BE2C (cell line): ENCODE measurements at regions not wholly inside any gene's neighbourhood (a gene's known extent, or its start where the extent isn't known, plus 50 kb on each side); places are given as distances from the start of the nearest gene placed in this dataset.

Experiments used
- DNase-seq: peaks from one replicate; pipeline ENCODE4 v3.0.0-alpha.2; 2020
- H3K27me3 ChIP-seq: fragments of 250-450 bp; sonication (Bioruptor Pico); 2 replicates; pipeline ENCODE4 v1.5.1; 2020; ENCODE audit warnings: mild to moderate bottlenecking
- H3K36me3 ChIP-seq: fragments of 250-450 bp; sonication (Bioruptor Pico); 2 replicates; pipeline ENCODE4 v1.5.1; 2020; ENCODE audit warnings: mild to moderate bottlenecking
- H3K4me1 ChIP-seq: fragments of 250-450 bp; sonication (Bioruptor Pico); 2 replicates; pipeline ENCODE4 v1.5.1; 2020
- H3K4me3 ChIP-seq: 2 replicates; pipeline ENCODE4 v1.5.1; 2011; ENCODE audit warnings: low read depth, low read length
- H3K9me3 ChIP-seq: fragments of 250-450 bp; sonication (Bioruptor Pico); 2 replicates; pipeline ENCODE4 v1.5.1; 2020
- TF ChIP-seq, protein P1 (sequence below): IDR thresholded peaks from 2 replicates; pipeline ENCODE4 v1.5.1; 2012; ENCODE audit warnings: mild to moderate bottlenecking, low read depth, low read length

- Histone ChIP-seq H3K9me3 (no peaks in the 10 kb centered on the region), H3K36me3 (no peaks in the 10 kb centered on the region), H3K4me1 (no peaks in the 10 kb centered on the region), H3K27me3 (no peaks in the 10 kb centered on the region), H3K4me3 (no peak overlapping the region)
- DNase-seq: no peak
- TF ChIP-seq, protein P1, sequence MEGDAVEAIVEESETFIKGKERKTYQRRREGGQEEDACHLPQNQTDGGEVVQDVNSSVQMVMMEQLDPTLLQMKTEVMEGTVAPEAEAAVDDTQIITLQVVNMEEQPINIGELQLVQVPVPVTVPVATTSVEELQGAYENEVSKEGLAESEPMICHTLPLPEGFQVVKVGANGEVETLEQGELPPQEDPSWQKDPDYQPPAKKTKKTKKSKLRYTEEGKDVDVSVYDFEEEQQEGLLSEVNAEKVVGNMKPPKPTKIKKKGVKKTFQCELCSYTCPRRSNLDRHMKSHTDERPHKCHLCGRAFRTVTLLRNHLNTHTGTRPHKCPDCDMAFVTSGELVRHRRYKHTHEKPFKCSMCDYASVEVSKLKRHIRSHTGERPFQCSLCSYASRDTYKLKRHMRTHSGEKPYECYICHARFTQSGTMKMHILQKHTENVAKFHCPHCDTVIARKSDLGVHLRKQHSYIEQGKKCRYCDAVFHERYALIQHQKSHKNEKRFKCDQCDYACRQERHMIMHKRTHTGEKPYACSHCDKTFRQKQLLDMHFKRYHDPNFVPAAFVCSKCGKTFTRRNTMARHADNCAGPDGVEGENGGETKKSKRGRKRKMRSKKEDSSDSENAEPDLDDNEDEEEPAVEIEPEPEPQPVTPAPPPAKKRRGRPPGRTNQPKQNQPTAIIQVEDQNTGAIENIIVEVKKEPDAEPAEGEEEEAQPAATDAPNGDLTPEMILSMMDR: no peak
Observed at GRCh38 chr3:31016196-31016595, 121.7 kb upstream of the GADL1 start.

DNA sequence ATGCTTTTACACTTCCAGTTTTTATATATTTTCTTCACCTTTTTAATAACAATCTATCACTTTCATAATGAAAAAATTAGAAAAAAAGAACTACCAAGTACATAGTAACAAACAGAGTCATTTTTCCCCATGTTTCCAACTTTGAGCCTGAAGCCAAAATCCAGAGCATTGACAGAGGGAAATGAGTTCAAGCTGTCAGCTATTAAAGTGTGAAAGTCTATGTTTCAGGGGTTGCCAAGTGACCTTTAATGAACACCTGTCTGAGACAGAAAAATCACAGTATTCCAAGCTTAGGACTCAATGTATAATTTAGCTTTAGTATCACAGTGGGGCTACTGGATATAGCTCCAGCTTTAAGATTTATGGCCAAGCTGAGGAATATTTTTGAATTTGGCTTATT is 128.3 kb upstream of the GADL1 start:
- Histone ChIP-seq H3K27me3 (no peaks in the 10 kb centered on the region), H3K36me3 (no peaks in the 10 kb centered on the region), H3K4me3 (no peak overlapping the region), H3K4me1 (no peaks in the 10 kb centered on the region), H3K9me3 (no peaks in the 10 kb centered on the region)
- TF ChIP-seq, protein P1: no peak
- DNase-seq: no peak

DNA sequence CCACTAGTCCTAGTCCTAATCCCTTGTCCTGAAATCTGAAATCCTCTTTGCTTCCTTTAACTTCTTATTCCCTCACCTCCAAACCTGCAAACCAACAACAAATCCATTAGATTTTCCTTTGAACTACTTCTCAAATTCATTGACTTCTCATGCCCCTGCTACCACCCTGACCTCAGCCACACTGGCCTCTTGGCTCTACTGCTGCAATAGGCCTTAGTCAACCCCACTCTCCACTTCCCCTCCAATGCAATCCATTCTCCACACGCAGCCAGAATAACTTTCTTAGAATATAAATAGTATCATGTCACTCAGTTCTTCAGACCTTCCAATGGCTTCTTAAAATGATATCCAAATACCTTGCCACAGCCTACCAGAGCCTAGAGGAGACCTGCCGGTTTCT is 131.1 kb upstream of the GADL1 start:
- Histone ChIP-seq H3K27me3 (no peaks in the 10 kb centered on the region), H3K4me3 (no peak overlapping the region), H3K9me3 (no peaks in the 10 kb centered on the region), H3K4me1 (no peaks in the 10 kb centered on the region), H3K36me3 (no peaks in the 10 kb centered on the region)
- TF ChIP-seq, protein P1: no peak
- DNase-seq: no peak

DNA sequence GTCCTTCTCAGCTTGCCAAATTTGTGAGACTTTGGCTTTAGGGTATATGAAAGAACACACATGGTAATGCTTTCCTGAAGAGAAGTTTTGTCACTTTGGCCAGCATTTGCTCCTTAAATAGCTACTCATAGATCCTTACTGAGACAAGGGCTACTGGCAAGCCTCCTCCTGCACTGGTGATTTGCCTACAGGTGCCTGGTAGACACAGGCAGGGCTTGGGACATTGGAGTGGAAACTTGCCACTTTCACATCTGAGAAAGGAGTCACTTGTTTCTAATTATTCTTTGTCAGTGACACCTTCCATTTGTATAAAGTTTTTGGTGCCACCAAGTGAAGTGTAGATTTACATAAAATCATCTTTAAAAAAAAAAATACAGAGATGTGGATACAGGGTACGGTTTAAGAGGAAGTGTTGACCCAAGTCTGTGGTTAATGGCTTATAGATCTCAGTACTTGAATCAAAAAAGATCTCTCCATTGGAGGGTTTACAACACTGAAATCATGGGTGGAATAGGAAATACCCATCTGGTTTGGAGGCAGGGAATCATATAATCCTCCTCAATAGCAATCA is 132.8 kb upstream of the GADL1 start:
- Histone ChIP-seq H3K27me3 (no peaks in the 10 kb centered on the region), H3K9me3 (no peaks in the 10 kb centered on the region), H3K4me1 (no peaks in the 10 kb centered on the region), H3K36me3 (no peaks in the 10 kb centered on the region), H3K4me3 (no peak overlapping the region)
- DNase-seq: no peak
- TF ChIP-seq, protein P1: no peak

GRCh38 chr3:31027914-31028313 is 133.5 kb upstream of the GADL1 start:
- Histone ChIP-seq H3K27me3 (no peaks in the 10 kb centered on the region), H3K4me1 (no peaks in the 10 kb centered on the region), H3K9me3 (no peaks in the 10 kb centered on the region), H3K4me3 (no peak overlapping the region), H3K36me3 (no peaks in the 10 kb centered on the region)
- DNase-seq: no peak
- TF ChIP-seq, protein P1: no peak

- Histone ChIP-seq H3K9me3 (no peaks in the 10 kb centered on the region), H3K36me3 (no peaks in the 10 kb centered on the region), H3K4me3 (no peak overlapping the region), H3K4me1 (no peaks in the 10 kb centered on the region), H3K27me3 (no peaks in the 10 kb centered on the region)
- no peak for DNase-seq
- TF ChIP-seq, protein P1: no peak
Observed at GRCh38 chr3:31028766-31029165, 134.3 kb upstream of the GADL1 start.
